ENCODE measurements at regions not wholly inside any gene's neighbourhood (a gene's known extent, or its start where the extent isn't known, plus 50 kb on each side); places are given as distances from the start of the nearest gene placed in this dataset.

DNA sequence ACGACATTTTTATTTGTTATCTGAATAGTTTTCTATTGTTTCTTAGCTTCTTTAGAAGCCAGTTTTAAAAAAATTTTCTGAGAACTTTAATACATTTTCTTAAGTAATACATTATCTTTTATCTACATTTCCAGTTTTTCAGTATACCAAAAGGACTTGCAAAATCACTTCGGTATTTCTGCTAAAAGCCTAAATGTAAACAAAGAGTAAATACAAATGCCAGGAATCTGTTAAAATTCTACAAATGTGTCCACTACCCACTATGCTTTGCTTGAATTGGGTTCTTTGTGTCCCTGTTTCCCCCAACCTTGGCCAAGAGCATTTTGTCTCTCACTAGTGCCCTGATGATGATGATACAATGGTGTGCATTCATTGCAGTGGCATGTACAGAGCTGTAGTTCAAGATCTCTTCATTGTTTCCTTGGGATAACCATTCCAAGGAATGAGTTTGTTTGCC lies 611.2 kb downstream of the NR2F1-AS1 start:
- TF ChIP-seq, protein P1, sequence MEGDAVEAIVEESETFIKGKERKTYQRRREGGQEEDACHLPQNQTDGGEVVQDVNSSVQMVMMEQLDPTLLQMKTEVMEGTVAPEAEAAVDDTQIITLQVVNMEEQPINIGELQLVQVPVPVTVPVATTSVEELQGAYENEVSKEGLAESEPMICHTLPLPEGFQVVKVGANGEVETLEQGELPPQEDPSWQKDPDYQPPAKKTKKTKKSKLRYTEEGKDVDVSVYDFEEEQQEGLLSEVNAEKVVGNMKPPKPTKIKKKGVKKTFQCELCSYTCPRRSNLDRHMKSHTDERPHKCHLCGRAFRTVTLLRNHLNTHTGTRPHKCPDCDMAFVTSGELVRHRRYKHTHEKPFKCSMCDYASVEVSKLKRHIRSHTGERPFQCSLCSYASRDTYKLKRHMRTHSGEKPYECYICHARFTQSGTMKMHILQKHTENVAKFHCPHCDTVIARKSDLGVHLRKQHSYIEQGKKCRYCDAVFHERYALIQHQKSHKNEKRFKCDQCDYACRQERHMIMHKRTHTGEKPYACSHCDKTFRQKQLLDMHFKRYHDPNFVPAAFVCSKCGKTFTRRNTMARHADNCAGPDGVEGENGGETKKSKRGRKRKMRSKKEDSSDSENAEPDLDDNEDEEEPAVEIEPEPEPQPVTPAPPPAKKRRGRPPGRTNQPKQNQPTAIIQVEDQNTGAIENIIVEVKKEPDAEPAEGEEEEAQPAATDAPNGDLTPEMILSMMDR (IDR thresholded peaks at IDR 0.05; ENCODE audit: low read depth, low read length): no peak
- no peak for TF ChIP-seq EZH2phosphoT487 (IDR thresholded peaks at IDR 0.05; ENCODE audit: low read depth)

All from OCI-LY3 (cell line).